GM10248 (cell line): ENCODE measurements at regions not wholly inside any gene's neighbourhood (a gene's known extent, or its start where the extent isn't known, plus 50 kb on each side); places are given as distances from the start of the nearest gene placed in this dataset.
"Not testable (repeated sequence)": the region's sequence is repeated elsewhere in the genome, so short reads cannot be mapped to it uniquely, and the experiment has no call there.

Source experiments
- CTCF ChIA-PET: fragments of 300-600 bp; sonication (Branson Sonifier 250); formaldehyde crosslinking; extraction: SDS; loops from one replicate; lab custom pipeline; 2021; ENCODE audit warnings: antibody characterized with exemption; lab: Yijun Ruan, JAX
- POLR2A ChIA-PET: fragments of 350-650 bp; sonication (Branson Sonifier 250); formaldehyde crosslinking; extraction: SDS; loops from one replicate; lab custom pipeline; 2020; ENCODE audit warnings: antibody characterized with exemption; lab: Yijun Ruan, JAX
- DNase-seq: peaks from one replicate; pipeline ENCODE4 v3.0.0; 2012; ENCODE audit errors: extremely low spot score
- CTCF ChIP-seq: IDR thresholded peaks from 2 replicates; pipeline ENCODE4 v1.5.1; 2012; ENCODE audit warnings: mild to moderate bottlenecking, low read depth; ENCODE audit errors: extremely low read depth, missing control alignments, control extremely low read depth

DNA sequence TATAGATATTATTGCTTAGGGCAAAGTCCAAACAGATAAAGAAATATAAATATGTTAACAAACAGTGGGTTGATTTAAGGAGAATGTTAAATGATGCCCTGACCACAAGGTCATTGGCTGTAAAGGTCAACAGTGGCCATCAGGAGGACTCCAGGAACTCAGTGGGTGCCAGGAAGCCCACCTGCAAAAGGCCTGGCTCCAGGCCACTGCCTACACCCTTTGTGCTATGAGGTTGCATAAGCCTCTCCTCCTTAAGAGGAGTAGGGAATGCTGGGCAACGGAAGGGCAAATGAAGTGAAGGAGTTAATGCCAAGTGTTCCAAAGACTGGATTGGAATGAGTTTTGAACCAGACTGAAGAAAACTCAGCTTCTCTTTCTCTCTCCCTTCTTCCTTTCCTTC is 73.3 kb upstream of the ALX4 start:
- TF ChIP-seq CTCF = no peak
- POLR2A ChIA-PET = no interaction called here
- no peak for DNase-seq
- CTCF ChIA-PET = no interaction called here

GRCh38 chr11:44387415-44387814 is 77.5 kb upstream of the ALX4 start:
- no peak for DNase-seq
- POLR2A ChIA-PET = no interaction called here
- no peak for TF ChIP-seq CTCF
- CTCF ChIA-PET = interaction anchor here (1.4 to 1.7 kb wide), 3 partner anchors 11 to 24 kb away, joined by 3 to 5 read pairs (median 4); no protein-coding TSS in a partner anchor

GRCh38 chr11:44387825-44388224 is 77.9 kb upstream of the ALX4 start:
- CTCF ChIA-PET = interaction anchor here (1.4 to 1.7 kb wide), 3 partner anchors 11 to 23 kb away, joined by 3 to 5 read pairs (median 4); no protein-coding TSS in a partner anchor
- TF ChIP-seq CTCF = no peak
- no peak for DNase-seq
- POLR2A ChIA-PET = no interaction called here

GRCh38 chr11:44388828-44389657 is 79.1 kb upstream of the ALX4 start:
- DNase-seq = no peak
- ChIA-PET CTCF (interaction anchor here (1.7 kb wide), 1 partner anchor 22 kb away, joined by 4 read pairs; no protein-coding TSS in a partner anchor), POLR2A (no interaction called here)
- TF ChIP-seq CTCF = no peak

DNA sequence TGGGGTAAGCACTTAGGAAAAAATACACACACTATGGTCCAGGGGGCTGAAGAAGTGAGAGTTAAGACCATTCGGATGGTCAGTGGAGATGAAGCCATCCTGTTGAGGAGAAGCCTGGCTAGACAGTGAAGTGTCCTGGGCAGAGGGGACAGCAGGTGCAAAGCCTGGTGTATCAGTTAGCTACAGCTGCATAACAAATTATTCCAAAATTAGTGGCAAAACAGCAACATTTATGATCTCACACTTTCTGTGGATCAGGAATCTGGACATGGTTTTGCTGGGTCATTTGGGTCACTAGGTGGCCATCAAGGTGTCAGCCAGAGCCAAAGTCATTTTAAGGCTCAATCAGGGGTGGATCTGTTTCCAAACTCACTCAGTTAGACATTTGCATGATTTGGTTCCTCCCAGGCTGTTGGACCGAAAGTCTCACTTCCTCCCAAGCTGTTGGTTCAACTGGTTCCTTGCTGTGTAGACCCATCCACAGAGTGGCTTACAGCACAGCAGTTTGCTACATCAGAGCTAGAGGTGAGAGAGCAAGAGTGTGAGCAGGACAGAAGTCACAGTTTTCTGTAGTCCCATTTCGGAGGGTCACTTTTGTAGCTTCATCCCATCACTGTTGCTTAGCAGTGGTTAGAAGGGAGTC is 80.1 kb upstream of the ALX4 start:
- TF ChIP-seq CTCF = no peak
- POLR2A ChIA-PET = no interaction called here
- CTCF ChIA-PET = no interaction called here
- DNase-seq = no peak

GRCh38 chr11:44391004-44391403 is 81.1 kb upstream of the ALX4 start:
- DNase-seq, POLR2A ChIA-PET, CTCF ChIA-PET: not testable (repeated sequence)

GRCh38 chr11:44396746-44397145 is 86.8 kb upstream of the ALX4 start:
- POLR2A ChIA-PET, DNase-seq, CTCF ChIA-PET: not testable (repeated sequence)
